NT2/D1 (cell line): ENCODE measurements at regions not wholly inside any gene's neighbourhood (a gene's known extent, or its start where the extent isn't known, plus 50 kb on each side); places are given as distances from the start of the nearest gene placed in this dataset.

Experiments
- DNase-seq: peaks from one replicate; pipeline ENCODE4 v3.0.0-alpha.2; 2011; ENCODE audit warnings: low read depth, low spot score
- H3K27me3 ChIP-seq: 2 replicates; pipeline ENCODE4 v1.6.0; 2011; ENCODE audit warnings: mild to moderate bottlenecking; ENCODE audit not compliant: insufficient read length, insufficient read depth
- H3K36me3 ChIP-seq: 2 replicates; pipeline ENCODE4 v1.6.1; 2011; ENCODE audit warnings: mild to moderate bottlenecking, low read length, mixed read lengths; ENCODE audit not compliant: insufficient read depth, insufficient read length
- H3K4me1 ChIP-seq: 2 replicates; pipeline ENCODE4 v1.5.1; 2011; ENCODE audit not compliant: insufficient read depth, insufficient read length
- H3K4me3 ChIP-seq: 2 replicates; pipeline ENCODE4 v1.5.1; 2011; ENCODE audit warnings: low read depth; ENCODE audit not compliant: insufficient read length
- H3K9ac ChIP-seq: 2 replicates; pipeline ENCODE4 v1.6.0; 2011; ENCODE audit warnings: low read depth; ENCODE audit not compliant: insufficient read length
- H3K9me3 ChIP-seq: 2 replicates; pipeline ENCODE4 v1.5.1; 2011; ENCODE audit warnings: mild to moderate bottlenecking, low read length; ENCODE audit not compliant: insufficient read depth
- SUZ12 ChIP-seq: IDR thresholded peaks from 2 replicates; pipeline ENCODE4 v1.6.1; 2011; ENCODE audit not compliant: insufficient read length, insufficient read depth; ENCODE audit errors: extremely low read depth
- YY1 ChIP-seq: IDR thresholded peaks from 2 replicates; pipeline ENCODE4 v1.6.1; 2011; ENCODE audit not compliant: insufficient read length, insufficient read depth
- ZNF274 ChIP-seq: IDR thresholded peaks from 2 replicates; pipeline ENCODE4 v1.6.1; 2011; ENCODE audit warnings: mild to moderate bottlenecking, low read depth, low read length

DNA sequence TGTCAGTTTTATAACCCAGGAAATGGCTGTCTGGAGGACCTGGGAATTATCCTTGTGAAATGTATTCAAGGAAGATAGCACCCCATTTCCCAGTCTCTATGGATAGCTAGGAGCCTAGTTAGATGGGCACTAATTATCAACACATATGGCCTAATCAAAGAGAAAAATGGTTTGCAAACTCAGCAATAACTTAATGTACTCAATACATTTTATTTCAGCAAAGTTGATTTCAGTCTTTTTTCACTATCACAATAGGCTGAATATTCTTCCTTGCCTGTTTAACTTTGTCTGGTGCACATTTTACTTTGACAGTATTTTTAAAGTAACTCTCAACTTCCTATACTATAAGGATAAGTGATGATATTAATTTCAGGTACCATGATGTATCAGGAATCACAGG, 756.3 kb downstream of the CCDC85A start:
- H3K9ac ChIP-seq, result no peak overlapping the region
- no peak for TF ChIP-seq YY1
- no peaks in the 10 kb centered on the region for H3K4me1 ChIP-seq
- H3K9me3 ChIP-seq, result no peaks in the 10 kb centered on the region
- H3K4me3 ChIP-seq, result no peak overlapping the region
- DNase-seq, result no peak
- H3K27me3 ChIP-seq, result no peaks in the 10 kb centered on the region
- H3K36me3 ChIP-seq, result no peaks in the 10 kb centered on the region

DNA sequence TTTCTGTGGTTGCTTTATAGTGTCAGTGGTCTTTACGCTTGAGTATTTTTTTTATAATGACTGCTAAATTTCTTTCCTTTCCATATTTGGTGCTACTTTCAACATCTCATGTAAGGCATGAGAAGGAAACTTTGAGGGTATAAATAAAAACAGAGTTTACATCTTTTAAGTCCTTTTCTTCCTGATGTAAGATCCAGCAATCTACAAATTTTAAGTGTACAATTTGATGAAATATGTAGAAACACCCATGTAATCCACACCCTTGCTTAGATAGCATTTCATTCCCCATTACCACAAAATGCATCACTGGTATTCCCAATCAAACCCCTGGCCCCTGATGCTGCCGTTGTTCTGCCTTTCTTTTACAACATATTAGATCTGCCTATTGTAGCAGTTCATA, 769.1 kb downstream of the CCDC85A start:
- peaks cover 12% of the 10 kb centered on the region for H3K9me3 ChIP-seq
- DNase-seq, result no peak
- no peaks in the 10 kb centered on the region for H3K36me3 ChIP-seq
- H3K27me3 ChIP-seq, result no peaks in the 10 kb centered on the region
- no peak overlapping the region for H3K9ac ChIP-seq
- no peak overlapping the region for H3K4me3 ChIP-seq
- TF ChIP-seq ZNF274 (no peak), SUZ12 (no peak), YY1 (no peak)
- H3K4me1 ChIP-seq, result no peaks in the 10 kb centered on the region

DNA sequence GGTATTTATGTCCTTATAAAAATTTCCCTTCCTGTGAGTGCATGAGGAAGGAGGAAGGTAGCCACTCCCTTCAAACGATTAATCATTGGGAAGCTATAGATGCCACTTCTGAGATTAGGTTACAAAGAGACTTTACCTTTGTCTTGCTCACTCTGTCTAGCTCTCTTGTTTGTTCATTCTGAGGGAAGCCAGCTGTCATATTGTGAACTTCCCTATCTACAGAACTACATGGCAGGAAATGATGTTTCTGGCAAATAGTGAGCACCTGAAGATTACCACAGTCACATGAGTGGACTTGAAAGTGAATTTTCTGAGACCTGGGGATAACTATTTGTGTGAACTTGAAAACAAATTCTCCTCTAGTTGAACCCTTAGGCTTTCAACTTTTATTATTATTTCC, 776.8 kb downstream of the CCDC85A start:
- H3K9ac ChIP-seq, result no peak overlapping the region
- H3K9me3 ChIP-seq, result peaks cover 4% of the 10 kb centered on the region; the same call in 1 of the 2 replicates
- no peak overlapping the region for H3K4me3 ChIP-seq
- no peaks in the 10 kb centered on the region for H3K4me1 ChIP-seq
- no peak for TF ChIP-seq ZNF274
- no peak for TF ChIP-seq YY1
- no peak for TF ChIP-seq SUZ12
- H3K36me3 ChIP-seq, result no peaks in the 10 kb centered on the region
- no peak for DNase-seq
- H3K27me3 ChIP-seq, result no peaks in the 10 kb centered on the region

DNA sequence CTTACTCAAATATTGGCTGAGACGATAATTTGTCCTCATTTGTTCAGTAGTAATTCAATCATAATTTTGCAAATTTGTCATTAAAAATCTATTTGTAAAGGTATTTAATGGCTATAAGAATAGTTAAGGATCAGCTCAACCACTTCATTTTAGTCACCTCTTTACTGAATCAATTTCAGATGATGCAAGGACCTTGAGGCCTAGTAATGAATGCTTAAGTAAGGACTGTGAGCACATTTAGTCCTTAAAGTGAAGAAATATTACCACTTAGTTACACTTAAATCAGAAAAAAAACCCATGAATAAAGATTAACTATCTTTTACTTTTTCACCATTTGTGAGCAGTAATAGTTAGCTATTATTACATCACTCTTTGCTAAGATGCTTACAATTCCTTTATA, 778.9 kb downstream of the CCDC85A start:
- TF ChIP-seq SUZ12, result no peak
- no peak for TF ChIP-seq ZNF274
- no peak for TF ChIP-seq YY1
- no peaks in the 10 kb centered on the region for H3K9me3 ChIP-seq

DNA sequence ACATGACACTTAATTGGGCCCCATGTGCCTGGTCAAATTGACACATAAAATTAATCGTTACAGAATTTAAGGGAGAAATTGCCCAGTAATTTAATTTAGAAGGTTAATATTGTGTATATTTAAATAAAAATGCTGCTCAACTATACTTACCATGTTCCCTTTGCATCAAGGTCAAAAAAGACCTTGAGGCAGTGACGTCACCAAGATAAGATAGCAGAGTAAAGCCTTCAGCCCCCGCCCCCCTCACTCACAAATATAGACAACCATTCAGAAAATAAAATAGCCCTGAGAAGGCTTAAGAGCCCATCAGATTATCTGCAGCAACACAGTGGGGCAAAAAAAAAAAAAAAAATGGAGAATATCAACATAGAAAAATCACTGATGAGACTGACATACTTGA, 785.7 kb downstream of the CCDC85A start:
- no peak for TF ChIP-seq SUZ12
- H3K4me1 ChIP-seq, result no peaks in the 10 kb centered on the region
- H3K36me3 ChIP-seq, result no peaks in the 10 kb centered on the region
- no peak overlapping the region for H3K4me3 ChIP-seq
- H3K27me3 ChIP-seq, result no peaks in the 10 kb centered on the region
- DNase-seq, result no peak
- no peak overlapping the region for H3K9ac ChIP-seq
- no peaks in the 10 kb centered on the region for H3K9me3 ChIP-seq

More for the DNA sequence above, 778.9 kb downstream of the CCDC85A start:
- Histone ChIP-seq H3K36me3 (no peaks in the 10 kb centered on the region), H3K27me3 (no peaks in the 10 kb centered on the region), H3K4me1 (no peaks in the 10 kb centered on the region), H3K9ac (no peak overlapping the region), H3K4me3 (no peak overlapping the region)
- DNase-seq, result no peak

DNA sequence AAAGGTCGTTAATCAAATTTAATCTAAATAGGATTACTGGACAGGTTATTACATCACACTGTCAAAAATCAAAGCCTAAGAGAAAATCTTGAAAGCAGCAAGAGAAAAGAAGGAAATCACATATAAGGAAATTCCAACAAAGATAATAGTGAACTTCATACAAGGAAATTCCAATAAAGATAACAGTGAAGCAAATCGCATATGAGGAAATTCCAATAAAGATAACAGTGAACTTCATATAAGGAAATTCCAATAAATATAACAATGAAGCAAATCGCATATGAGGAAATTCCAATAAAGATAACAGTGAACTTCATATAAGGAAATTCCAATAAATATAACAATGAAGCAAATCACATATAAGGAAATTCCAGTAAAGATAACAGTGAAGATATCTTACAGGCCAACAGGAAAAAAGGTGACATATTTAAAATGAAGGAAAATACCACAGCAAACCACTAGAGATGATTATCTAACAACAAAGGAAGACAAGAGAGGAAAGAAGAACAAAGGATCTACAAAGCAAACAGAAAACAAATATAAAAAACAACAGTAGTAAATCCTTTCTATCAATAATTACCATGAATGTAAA, 787.7 kb downstream of the CCDC85A start:
- no peaks in the 10 kb centered on the region for H3K27me3 ChIP-seq
- H3K9me3 ChIP-seq, result no peaks in the 10 kb centered on the region
- no peaks in the 10 kb centered on the region for H3K4me1 ChIP-seq
- no peak for DNase-seq
- H3K9ac ChIP-seq, result no peak overlapping the region
- H3K36me3 ChIP-seq, result no peaks in the 10 kb centered on the region
- no peak for TF ChIP-seq YY1
- TF ChIP-seq ZNF274, result no peak
- TF ChIP-seq SUZ12, result no peak
- no peak overlapping the region for H3K4me3 ChIP-seq

DNA sequence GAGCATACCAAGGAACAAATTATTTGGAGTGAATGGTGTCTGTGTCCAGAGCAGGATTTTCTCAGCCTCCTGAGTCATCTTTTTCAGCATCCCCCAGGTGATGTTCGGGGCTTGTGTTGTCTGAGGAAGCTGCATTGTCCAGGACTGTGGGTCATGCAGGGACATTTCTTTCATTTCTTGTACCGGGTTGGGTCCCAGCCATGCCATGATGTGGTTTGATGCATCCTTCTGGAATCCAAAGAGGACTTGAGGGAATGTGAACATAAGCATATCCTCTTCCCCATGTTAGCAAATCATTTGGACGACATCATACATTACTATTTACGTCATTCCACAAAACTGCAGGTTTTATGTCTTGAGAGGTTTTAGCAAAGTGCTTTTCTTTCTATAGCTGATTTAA, 797.8 kb downstream of the CCDC85A start:
- TF ChIP-seq YY1, result no peak
- TF ChIP-seq ZNF274, result no peak
- no peak for TF ChIP-seq SUZ12
- Histone ChIP-seq H3K9me3 (0 out of 2 replicates have a peak, but pooled peaks cover 9% of the 10 kb centered on the region), H3K9ac (no peak overlapping the region), H3K36me3 (no peaks in the 10 kb centered on the region), H3K4me1 (no peaks in the 10 kb centered on the region), H3K27me3 (no peaks in the 10 kb centered on the region), H3K4me3 (no peak overlapping the region)
- DNase-seq, result no peak

DNA sequence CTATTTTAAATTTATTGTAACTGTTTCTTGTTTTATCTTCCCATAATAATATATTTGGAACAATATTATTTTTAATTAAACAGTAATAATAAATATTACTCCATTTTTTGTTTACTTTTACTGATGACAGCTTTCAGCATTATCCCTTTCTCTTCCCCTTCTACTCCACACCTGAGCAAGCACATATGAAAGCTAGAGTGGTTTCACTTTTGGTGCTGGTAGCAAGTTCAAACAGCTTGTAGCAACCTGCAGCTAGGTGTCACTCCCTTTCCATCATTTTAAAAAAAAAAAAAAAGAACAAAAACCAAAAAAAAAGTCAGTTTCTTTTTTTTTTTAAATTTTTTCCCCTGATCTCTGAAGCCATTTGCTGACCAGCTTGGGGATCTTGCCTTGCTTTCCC, 801.8 kb downstream of the CCDC85A start:
- no peak for TF ChIP-seq YY1
- TF ChIP-seq SUZ12, result no peak
- no peak for TF ChIP-seq ZNF274
- Histone ChIP-seq H3K27me3 (no peaks in the 10 kb centered on the region), H3K4me1 (no peaks in the 10 kb centered on the region), H3K9me3 (0 out of 2 replicates have a peak, but pooled peaks cover 4% of the 10 kb centered on the region), H3K9ac (no peak overlapping the region), H3K36me3 (no peaks in the 10 kb centered on the region), H3K4me3 (no peak overlapping the region)
- DNase-seq, result no peak
